ENCODE measurements at regions not wholly inside any gene's neighbourhood (a gene's known extent, or its start where the extent isn't known, plus 50 kb on each side); places are given as distances from the start of the nearest gene placed in this dataset.
"Not testable (repeated sequence)": the region's sequence is repeated elsewhere in the genome, so short reads cannot be mapped to it uniquely, and the experiment has no call there.

- no peak for DNase-seq (ENCODE audit: low read depth)
Measured at GRCh38 chr13:18993884-18994660, 187.6 kb downstream of the TUBA3C start.

- no peak for DNase-seq (ENCODE audit: low read depth)
Measured at GRCh38 chr13:18992791-18993190, 188.8 kb downstream of the TUBA3C start.

GRCh38 chr13:18991060-18991459, 190.6 kb downstream of the TUBA3C start:
- DNase-seq (ENCODE audit: low read depth) = no peak

DNA sequence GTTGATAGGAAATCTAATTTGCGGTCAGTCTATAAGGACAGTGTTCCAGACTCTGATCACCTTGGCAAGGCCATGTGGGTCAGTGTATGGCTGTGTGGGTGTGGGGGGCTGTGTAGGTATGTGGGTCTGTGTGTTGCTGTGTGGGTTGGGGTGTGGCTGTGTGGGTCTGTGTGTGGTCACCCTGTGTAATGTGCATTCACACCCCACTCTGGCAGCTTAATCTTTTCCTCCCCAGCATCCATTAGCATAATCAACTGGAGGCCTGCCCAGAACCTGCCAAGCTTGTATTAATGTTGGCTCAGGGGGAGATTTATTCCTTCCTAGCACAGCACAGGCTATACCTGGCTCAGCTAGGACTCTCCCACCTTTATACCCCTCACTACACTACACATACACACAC, 203.2 kb downstream of the TUBA3C start:
- DNase-seq (ENCODE audit: low read depth) = no peak

DNA sequence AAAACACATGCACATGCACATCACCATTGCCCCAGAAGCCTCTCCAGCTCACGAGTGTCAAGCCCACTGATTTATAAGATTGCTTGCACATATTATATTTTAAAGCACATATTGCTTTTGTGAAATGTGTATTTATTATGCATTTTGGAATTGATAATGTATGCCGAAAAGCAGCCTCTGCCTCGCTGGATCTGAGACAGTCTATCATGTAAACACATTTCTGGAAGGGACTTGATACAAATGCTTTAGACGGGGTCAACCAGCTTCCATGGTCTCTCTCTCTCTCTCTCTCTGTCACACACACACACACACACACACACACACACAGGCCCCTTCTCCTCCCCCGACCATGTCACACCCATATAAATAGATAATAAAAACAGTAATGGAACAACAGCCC, 203.8 kb downstream of the TUBA3C start:
- no peak for DNase-seq (ENCODE audit: low read depth)

- no peak for DNase-seq (ENCODE audit: low read depth)
Measured at GRCh38 chr13:18971576-18972219, 209.9 kb downstream of the TUBA3C start.

GRCh38 chr13:18965347-18965855, 216.2 kb downstream of the TUBA3C start:
- DNase-seq (ENCODE audit: low read depth) = no peak

GRCh38 chr13:18964942-18965341, 216.7 kb downstream of the TUBA3C start:
- no peak for DNase-seq (ENCODE audit: low read depth)

DNA sequence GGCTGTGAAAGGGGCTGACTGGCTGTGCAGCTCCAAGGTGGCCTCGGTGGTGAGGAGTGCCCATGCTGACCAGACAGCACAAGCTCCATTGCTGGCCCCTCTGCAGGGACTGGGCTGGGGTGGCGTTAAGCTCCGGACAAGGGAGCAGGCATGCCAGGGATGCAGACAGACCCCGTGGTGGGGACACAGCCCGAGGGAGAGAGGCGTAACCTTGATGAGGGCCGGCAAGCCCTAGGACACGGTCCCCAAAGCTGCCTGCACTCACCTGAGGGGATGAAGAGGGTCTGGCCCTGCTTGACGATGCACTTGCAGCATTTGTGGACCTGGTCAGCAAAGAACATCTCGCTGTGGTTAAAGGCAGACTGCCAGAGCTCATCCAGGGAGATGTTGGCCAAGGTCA, 217.9 kb downstream of the TUBA3C start:
- not testable (repeated sequence) for DNase-seq (ENCODE audit: low read depth)

DNA sequence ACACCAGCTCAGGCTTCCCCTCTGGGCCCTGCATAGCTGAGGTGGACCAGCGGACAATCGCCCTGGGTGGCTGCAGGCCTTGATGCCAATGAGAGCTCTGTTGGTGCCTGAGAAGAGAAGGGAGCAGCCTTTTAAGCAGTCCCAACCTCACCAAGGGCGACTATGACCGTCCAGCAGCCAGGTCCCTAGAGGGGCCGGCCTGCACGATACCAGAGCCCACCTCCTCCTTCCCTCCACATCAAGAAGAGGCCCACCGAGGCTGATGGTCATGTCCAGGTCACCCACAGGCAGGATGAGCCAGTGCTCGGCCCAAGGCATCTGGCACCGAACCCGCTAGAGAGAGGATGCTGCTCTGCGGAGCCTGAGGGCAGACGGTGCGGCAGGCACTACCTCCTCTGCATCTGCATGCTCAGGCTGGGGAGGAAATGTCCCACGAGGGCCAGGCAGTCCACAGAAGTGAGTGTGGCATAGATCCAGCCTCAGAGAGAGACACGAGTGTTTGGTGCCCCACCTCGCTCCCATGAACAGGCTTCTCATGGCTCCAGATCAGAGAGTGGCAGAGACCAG, 219.4 kb downstream of the TUBA3C start:
- no peak for DNase-seq (ENCODE audit: low read depth)

GRCh38 chr13:18961383-18962117, 220.1 kb downstream of the TUBA3C start:
- DNase-seq (ENCODE audit: low read depth) = no peak

DNA sequence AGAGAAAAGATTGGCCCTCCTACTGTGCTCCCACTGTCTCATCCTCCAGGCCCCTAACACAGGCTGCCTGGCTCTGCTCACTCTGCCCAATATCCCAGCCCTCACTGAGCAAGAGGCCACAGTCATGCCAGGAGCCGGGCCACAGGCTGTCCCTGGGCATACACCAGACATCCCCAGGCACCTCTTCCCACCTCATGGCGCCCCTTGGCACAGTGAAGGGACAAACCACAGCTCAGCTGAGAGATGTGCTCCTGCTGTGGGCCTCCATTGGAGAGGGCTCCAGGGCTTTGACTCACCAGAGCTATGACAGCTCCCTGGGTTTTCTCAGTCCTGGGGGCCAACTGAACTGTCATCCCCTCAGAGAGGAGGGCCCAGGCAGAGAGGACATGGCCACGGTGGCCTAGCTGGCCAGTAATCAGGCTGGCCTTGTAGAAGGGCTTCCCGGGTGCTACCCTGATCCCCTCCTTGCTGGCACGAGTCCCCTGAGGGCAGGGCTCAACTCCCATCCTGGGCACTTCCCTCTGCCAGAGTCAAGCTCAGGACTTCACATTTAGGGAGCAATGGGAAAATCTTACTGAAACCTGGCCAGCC, 220.9 kb downstream of the TUBA3C start:
- no peak for DNase-seq (ENCODE audit: low read depth)

- DNase-seq (ENCODE audit: low read depth) = no peak
Measured at GRCh38 chr13:18959996-18960395, 221.6 kb downstream of the TUBA3C start.

- DNase-seq (ENCODE audit: low read depth) = no peak
Measured at GRCh38 chr13:18959229-18959628, 222.4 kb downstream of the TUBA3C start.

GRCh38 chr13:18956473-18957078, 225.0 kb downstream of the TUBA3C start:
- DNase-seq (ENCODE audit: low read depth) = no peak

DNA sequence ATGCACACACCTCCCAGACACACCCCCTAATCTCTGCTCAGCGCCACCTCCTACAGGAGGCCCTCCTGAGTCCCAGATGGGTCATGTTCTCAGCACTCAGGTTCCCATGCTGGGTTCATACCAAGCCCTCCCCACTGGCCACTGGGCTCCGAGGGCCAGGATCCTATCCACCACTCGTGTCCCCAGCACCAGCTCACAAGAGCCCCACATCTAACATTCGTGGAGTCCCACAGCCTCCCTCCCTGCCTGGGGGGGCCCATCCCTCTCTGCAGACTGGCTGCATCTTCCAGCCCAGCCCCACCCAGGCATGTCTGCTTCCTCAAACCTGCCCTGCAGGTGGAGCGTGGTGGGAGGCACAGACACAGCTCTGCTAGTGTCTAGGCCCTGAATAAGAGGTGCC, 227.4 kb downstream of the TUBA3C start:
- no peak for DNase-seq (ENCODE audit: low read depth)

DNA sequence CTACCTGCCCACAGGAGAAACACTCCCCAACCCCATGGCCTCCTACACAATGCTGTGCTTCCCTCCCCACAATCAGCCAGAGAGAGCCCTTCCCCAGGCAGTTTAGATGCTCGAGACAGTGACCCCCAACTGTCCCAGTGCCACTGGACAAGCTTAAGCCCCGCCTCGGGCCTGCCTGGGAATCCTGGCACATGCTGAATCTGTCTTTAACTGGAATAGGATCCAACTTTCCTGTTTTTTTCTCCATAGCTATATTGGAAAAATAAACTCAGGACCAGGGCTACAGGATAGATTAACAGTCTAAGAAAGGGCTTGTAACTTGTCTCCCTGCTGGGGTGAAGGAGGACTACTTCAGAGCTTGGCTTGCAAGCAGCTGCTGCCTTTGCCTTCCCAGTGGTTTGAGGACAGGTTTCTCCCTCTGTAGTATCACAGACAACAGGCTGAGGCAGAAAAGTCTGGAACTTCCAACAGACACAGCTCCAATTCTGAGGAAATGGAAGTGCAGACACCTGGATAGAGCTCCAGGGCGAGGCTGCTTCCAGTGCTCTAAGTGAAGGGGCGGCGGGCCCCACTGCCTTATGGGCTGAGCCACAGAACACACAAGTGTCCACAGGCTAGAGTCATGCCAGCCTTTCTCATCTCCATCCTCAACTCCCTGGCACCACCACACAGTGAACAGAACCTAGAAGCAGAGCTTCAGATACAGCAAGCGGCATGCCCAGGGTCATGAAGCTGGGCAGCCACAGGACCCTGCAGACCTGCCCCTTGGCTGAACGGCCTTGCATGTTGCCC, 228.3 kb downstream of the TUBA3C start:
- no peak for DNase-seq (ENCODE audit: low read depth)

DNA sequence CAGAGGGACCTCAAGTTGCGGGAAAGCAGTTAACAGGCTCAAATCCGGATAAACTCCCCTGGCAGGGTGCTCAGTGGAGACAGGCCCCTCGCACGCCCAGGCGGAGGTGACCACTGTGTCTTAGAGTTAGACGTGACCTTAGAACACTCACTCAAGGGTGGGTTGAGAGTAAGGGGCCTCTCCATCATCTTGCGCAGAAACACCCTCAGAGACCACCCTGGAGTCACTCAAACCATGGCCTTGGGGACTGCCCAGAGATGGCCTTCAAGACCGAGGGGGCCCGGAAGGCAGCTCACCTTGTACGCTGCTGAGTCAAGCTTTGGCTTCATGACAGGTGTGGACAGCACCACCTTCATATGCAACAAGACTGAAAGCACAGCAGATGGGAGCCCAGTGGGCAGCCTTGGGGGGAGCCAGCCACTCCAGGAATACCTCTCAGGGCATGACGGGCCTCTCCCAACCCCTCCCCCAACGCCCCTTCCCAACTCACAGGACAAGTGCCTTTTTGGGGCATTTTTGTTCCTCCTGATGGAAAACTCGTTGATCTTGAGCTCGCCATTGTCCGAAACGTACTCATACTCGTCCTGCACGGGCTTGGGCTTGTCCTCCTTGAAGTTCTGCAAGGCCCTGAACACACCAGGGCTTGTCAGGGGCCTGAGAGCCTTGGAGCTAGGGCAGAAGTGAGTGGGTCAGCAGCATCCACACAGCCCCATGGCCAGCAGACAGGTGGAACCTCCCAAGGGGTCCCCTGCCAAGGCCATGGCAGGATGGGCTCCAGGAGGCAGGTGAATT, 229.2 kb downstream of the TUBA3C start:
- DNase-seq (ENCODE audit: low read depth) = no peak

- DNase-seq (ENCODE audit: low read depth) = no peak
Measured at GRCh38 chr13:18951412-18951811, 230.2 kb downstream of the TUBA3C start.

- no peak for DNase-seq (ENCODE audit: low read depth)
Measured at GRCh38 chr13:18949970-18950369, 231.7 kb downstream of the TUBA3C start.
